ENCODE measurements at regions not wholly inside any gene's neighbourhood (a gene's known extent, or its start where the extent isn't known, plus 50 kb on each side); places are given as distances from the start of the nearest gene placed in this dataset.
A peak's percentile ranks its signal among the peaks of the same experiment; 100 is the strongest.

DNA sequence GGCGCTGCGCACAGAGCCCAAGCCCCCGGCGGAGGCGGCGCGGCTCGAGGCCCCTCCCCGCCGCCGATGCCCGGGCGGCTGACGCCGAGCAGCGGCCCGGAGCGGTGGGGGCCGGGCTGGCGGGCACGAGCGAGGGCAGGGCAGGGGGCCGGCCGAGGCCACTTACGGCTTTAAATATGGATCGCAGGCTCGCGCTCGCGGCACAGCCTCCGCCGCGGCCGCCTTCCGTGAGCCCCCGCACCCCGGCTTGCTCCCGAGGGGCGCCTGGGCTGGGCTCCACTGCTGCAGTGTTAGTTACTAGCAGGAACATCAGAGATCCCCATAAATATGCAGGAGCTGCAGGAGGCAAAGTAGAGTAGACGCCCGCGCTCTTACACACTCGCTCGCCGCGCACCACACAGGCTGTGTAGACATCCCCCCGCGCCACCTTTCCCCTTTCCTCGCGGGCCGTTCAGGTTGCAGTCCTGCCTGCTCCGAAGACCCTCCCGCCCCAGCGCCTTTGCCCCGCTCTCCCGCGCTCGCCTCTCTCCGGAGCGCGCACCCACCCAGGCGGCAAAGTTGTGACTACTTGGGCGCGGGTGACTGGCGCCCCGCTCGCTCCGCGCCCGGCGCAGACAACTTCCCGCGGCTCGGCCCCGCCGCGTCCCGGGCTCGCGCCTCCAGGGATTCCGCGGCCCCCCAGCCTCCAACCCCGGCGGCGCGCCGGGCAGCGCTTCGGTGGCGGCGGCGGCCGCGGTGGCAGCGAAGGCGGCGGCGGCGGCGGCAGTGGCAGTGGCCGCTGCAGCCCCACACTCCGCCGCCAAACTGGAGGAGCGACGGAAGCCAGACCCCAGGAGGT, 152.0 kb upstream of the SLC4A4 start:
- H3K4me1 Mint-ChIP-seq, result peaks cover 32 to 58% (median 49%) of the 10 kb centered on the region in 3 donors
- Histone ChIP-seq H3K9me3 (ENCODE audit: low read length) (no peaks in the 10 kb centered on the region), H3K27ac (ENCODE audit: low read depth, low read length) (peak overlapping the region; percentile 45), H3K4me3 (ENCODE audit: low read length) (peak overlapping the region; percentile 50), H3K27me3 (ENCODE audit: insufficient read depth, low read length, poor library complexity, severe bottlenecking) (peaks cover 4% of the 10 kb centered on the region), H3K4me1 (ENCODE audit: insufficient read depth, low read length) (peaks cover 23% of the 10 kb centered on the region), H3K36me3 (ENCODE audit: insufficient read depth, low read length) (no peaks in the 10 kb centered on the region)
- H3K36me3 Mint-ChIP-seq, result peaks cover 0 to 8% (median 0%) of the 10 kb centered on the region in 3 donors
- peaks cover 4 to 7% of the 10 kb centered on the region in 2 donors for H3K27me3 Mint-ChIP-seq
- ChIA-PET CTCF (no interaction called here), POLR2A (interaction anchor here (0.8 to 1.0 kb wide), 3 partner anchors 12 to 481 kb away, joined by 3 to 5 read pairs (median 3); no protein-coding TSS in a partner anchor)
- no peaks in the 10 kb centered on the region for H3K9me3 Mint-ChIP-seq
- peak overlapping the region; percentile 44 to 95 (median 80) for H3K27ac Mint-ChIP-seq
- DNase-seq, result peak; percentile 19 to 66 (median 48)
- peak overlapping the region; percentile 83 to 98 (median 92) for H3K4me3 Mint-ChIP-seq

- peaks cover 32 to 58% (median 49%) of the 10 kb centered on the region in 3 donors for H3K4me1 Mint-ChIP-seq
- ChIA-PET CTCF (no interaction called here), POLR2A (interaction anchor here (0.8 to 1.0 kb wide), 2 partner anchors 12 to 481 kb away, joined by 3 read pairs; no protein-coding TSS in a partner anchor)
- peak overlapping the region; percentile 47 to 96 (median 86) for H3K27ac Mint-ChIP-seq
- no peaks in the 10 kb centered on the region for H3K9me3 Mint-ChIP-seq
- H3K36me3 Mint-ChIP-seq, result peaks cover 0 to 8% (median 0%) of the 10 kb centered on the region in 3 donors
- Histone ChIP-seq H3K36me3 (ENCODE audit: insufficient read depth, low read length) (no peaks in the 10 kb centered on the region), H3K9me3 (ENCODE audit: low read length) (no peaks in the 10 kb centered on the region), H3K4me1 (ENCODE audit: insufficient read depth, low read length) (peaks cover 23% of the 10 kb centered on the region), H3K27ac (ENCODE audit: low read depth, low read length) (no peak overlapping the region), H3K4me3 (ENCODE audit: low read length) (peak overlapping the region; percentile 50), H3K27me3 (ENCODE audit: insufficient read depth, low read length, poor library complexity, severe bottlenecking) (peaks cover 4% of the 10 kb centered on the region)
- peak overlapping the region; percentile 83 to 97 (median 87) for H3K4me3 Mint-ChIP-seq
- peak in 4 of 5 donors; percentile 3 to 54 (median 13) for DNase-seq
- H3K27me3 Mint-ChIP-seq, result peaks cover 4 to 7% of the 10 kb centered on the region in 2 donors
Measured at GRCh38 chr4:71187404-71188155, 151.2 kb upstream of the SLC4A4 start.

- Histone ChIP-seq H3K27me3 (ENCODE audit: insufficient read depth, low read length, poor library complexity, severe bottlenecking) (peaks cover 4% of the 10 kb centered on the region), H3K4me3 (ENCODE audit: low read length) (peak overlapping the region; percentile 50), H3K36me3 (ENCODE audit: insufficient read depth, low read length) (no peaks in the 10 kb centered on the region), H3K4me1 (ENCODE audit: insufficient read depth, low read length) (peaks cover 23% of the 10 kb centered on the region), H3K9me3 (ENCODE audit: low read length) (no peaks in the 10 kb centered on the region), H3K27ac (ENCODE audit: low read depth, low read length) (no peak overlapping the region)
- Mint-ChIP-seq H3K4me1 (peaks cover 32 to 58% (median 49%) of the 10 kb centered on the region in 3 donors), H3K27me3 (peaks cover 4 to 7% of the 10 kb centered on the region in 2 donors), H3K9me3 (no peaks in the 10 kb centered on the region), H3K36me3 (peaks cover 0 to 8% (median 0%) of the 10 kb centered on the region in 3 donors), H3K4me3 (peak overlapping the region; percentile 83 to 97 (median 87)), H3K27ac (peak overlapping the region; percentile 47 to 96 (median 86))
- ChIA-PET POLR2A (no interaction called here), CTCF (no interaction called here)
- DNase-seq, result peak in 1 of 5 donors; percentile 6
Measured at GRCh38 chr4:71188156-71188640, 150.6 kb upstream of the SLC4A4 start.

- H3K36me3 Mint-ChIP-seq, result peaks cover 0 to 8% (median 0%) of the 10 kb centered on the region in 3 donors
- Histone ChIP-seq H3K4me1 (ENCODE audit: insufficient read depth, low read length) (peaks cover 22% of the 10 kb centered on the region), H3K36me3 (ENCODE audit: insufficient read depth, low read length) (no peaks in the 10 kb centered on the region), H3K27ac (ENCODE audit: low read depth, low read length) (no peak overlapping the region), H3K4me3 (ENCODE audit: low read length) (no peak overlapping the region), H3K9me3 (ENCODE audit: low read length) (no peaks in the 10 kb centered on the region), H3K27me3 (ENCODE audit: insufficient read depth, low read length, poor library complexity, severe bottlenecking) (peaks cover 4% of the 10 kb centered on the region)
- peaks cover 32 to 57% (median 48%) of the 10 kb centered on the region in 3 donors for H3K4me1 Mint-ChIP-seq
- POLR2A ChIA-PET, result no interaction called here
- peak overlapping the region; percentile 47 to 96 (median 86) for H3K27ac Mint-ChIP-seq
- CTCF ChIA-PET, result no interaction called here
- no peak for DNase-seq
- peaks cover 7% of the 10 kb centered on the region in 2 donors for H3K27me3 Mint-ChIP-seq
- peak overlapping the region; percentile 83 to 97 (median 87) for H3K4me3 Mint-ChIP-seq
- H3K9me3 Mint-ChIP-seq, result no peaks in the 10 kb centered on the region
Measured at GRCh38 chr4:71188951-71189350, 149.9 kb upstream of the SLC4A4 start.

DNA sequence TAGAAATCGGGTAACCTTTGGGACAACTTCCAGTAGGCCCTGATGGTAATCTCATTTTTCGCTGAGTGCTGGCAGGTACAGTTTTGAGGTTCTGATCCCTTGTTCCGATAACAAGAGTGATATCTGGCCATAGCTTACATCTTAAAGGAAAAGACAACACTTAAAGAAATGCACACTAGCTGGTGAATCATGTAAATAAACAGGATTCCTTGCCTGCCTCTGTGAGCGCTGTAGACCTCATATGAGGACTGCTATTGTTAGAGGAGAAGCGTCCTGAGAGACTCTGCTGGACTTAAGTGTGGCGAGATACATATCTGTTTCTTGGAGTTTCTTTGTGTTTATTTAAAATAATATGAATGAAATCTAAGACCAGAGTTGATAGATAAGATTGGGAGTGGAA, 149.3 kb upstream of the SLC4A4 start:
- Histone ChIP-seq H3K27me3 (ENCODE audit: insufficient read depth, low read length, poor library complexity, severe bottlenecking) (peaks cover 4% of the 10 kb centered on the region), H3K9me3 (ENCODE audit: low read length) (no peaks in the 10 kb centered on the region), H3K27ac (ENCODE audit: low read depth, low read length) (no peak overlapping the region), H3K4me1 (ENCODE audit: insufficient read depth, low read length) (peaks cover 18% of the 10 kb centered on the region), H3K4me3 (ENCODE audit: low read length) (no peak overlapping the region), H3K36me3 (ENCODE audit: insufficient read depth, low read length) (no peaks in the 10 kb centered on the region)
- ChIA-PET CTCF (no interaction called here), POLR2A (no interaction called here)
- Mint-ChIP-seq H3K4me3 (peak overlapping the region in 3 of 7 donors; percentile 11 to 32 (median 29)), H3K36me3 (peaks cover 0 to 8% (median 0%) of the 10 kb centered on the region in 3 donors), H3K9me3 (no peaks in the 10 kb centered on the region), H3K4me1 (peaks cover 28 to 52% (median 43%) of the 10 kb centered on the region in 3 donors), H3K27me3 (peaks cover 6 to 7% of the 10 kb centered on the region in 2 donors), H3K27ac (peak overlapping the region in 5 of 8 donors; percentile 14 to 75 (median 55))
- no peak for DNase-seq

DNA sequence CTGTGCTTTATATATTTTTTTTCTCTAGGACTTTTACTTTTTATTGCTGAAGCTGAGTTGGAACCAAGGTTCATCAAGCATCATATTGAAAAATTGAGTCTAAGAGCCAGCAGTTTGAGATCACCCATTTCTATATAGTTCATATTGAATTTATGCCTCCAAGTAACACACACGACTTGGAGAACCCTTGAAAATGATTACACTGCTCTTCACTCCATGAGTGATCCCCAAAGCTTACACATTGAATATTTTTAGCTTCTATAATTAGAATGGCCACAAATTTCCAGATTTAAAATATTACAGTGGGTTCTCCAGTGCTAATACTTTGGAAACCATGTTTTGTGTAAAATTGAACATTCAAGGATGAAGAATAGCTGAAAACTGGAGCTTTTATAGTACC, 144.4 kb upstream of the SLC4A4 start:
- DNase-seq, result no peak
- H3K36me3 ChIP-seq (ENCODE audit: insufficient read depth, low read length), result no peaks in the 10 kb centered on the region
- Mint-ChIP-seq H3K27me3 (peaks cover 0 to 3% of the 10 kb centered on the region in 2 donors), H3K9me3 (no peaks in the 10 kb centered on the region), H3K36me3 (no peaks in the 10 kb centered on the region), H3K4me3 (no peak overlapping the region), H3K27ac (no peak overlapping the region), H3K4me1 (peaks cover 15 to 32% (median 21%) of the 10 kb centered on the region in 3 donors)
- H3K4me1 ChIP-seq (ENCODE audit: insufficient read depth, low read length), result peaks cover 6% of the 10 kb centered on the region
- no peaks in the 10 kb centered on the region for H3K27me3 ChIP-seq (ENCODE audit: insufficient read depth, low read length, poor library complexity, severe bottlenecking)
- H3K4me3 ChIP-seq (ENCODE audit: low read length), result no peak overlapping the region
- no peaks in the 10 kb centered on the region for H3K9me3 ChIP-seq (ENCODE audit: low read length)
- POLR2A ChIA-PET, result no interaction called here
- CTCF ChIA-PET, result interaction anchor here (0.8 to 2.3 kb wide), 3 partner anchors 9 to 12 kb away, joined by 3 to 11 read pairs (median 4); no protein-coding TSS in a partner anchor
- H3K27ac ChIP-seq (ENCODE audit: low read depth, low read length), result no peak overlapping the region

GRCh38 chr4:71195924-71196323, 142.9 kb upstream of the SLC4A4 start:
- no peak overlapping the region for H3K4me3 Mint-ChIP-seq
- Histone ChIP-seq H3K36me3 (ENCODE audit: insufficient read depth, low read length) (no peaks in the 10 kb centered on the region), H3K4me3 (ENCODE audit: low read length) (no peak overlapping the region), H3K9me3 (ENCODE audit: low read length) (no peaks in the 10 kb centered on the region), H3K27me3 (ENCODE audit: insufficient read depth, low read length, poor library complexity, severe bottlenecking) (no peaks in the 10 kb centered on the region), H3K4me1 (ENCODE audit: insufficient read depth, low read length) (peaks cover 6% of the 10 kb centered on the region), H3K27ac (ENCODE audit: low read depth, low read length) (no peak overlapping the region)
- POLR2A ChIA-PET, result no interaction called here
- no peak for DNase-seq
- peaks cover 0 to 4% of the 10 kb centered on the region in 2 donors for H3K27me3 Mint-ChIP-seq
- H3K9me3 Mint-ChIP-seq, result no peaks in the 10 kb centered on the region
- CTCF ChIA-PET, result interaction anchor here (2.3 kb wide), 1 partner anchor 12 kb away, joined by 11 read pairs; no protein-coding TSS in a partner anchor
- H3K27ac Mint-ChIP-seq, result peak overlapping the region in 1 of 8 donors; percentile 16
- H3K36me3 Mint-ChIP-seq, result no peaks in the 10 kb centered on the region
- H3K4me1 Mint-ChIP-seq, result peaks cover 24 to 31% (median 29%) of the 10 kb centered on the region in 3 donors
